ENCODE measurements at regions not wholly inside any gene's neighbourhood (a gene's known extent, or its start where the extent isn't known, plus 50 kb on each side); places are given as distances from the start of the nearest gene placed in this dataset.
"Not testable (repeated sequence)": the region's sequence is repeated elsewhere in the genome, so short reads cannot be mapped to it uniquely, and the experiment has no call there.

- peaks cover 11% of the 10 kb centered on the region for H3K27me3 Mint-ChIP-seq
- H3K36me3 Mint-ChIP-seq (ENCODE audit: insufficient read depth); ATAC-seq (replicated peaks; ENCODE audit: extremely low read depth, poor library complexity, severe bottlenecking); H3K4me3 Mint-ChIP-seq; DNase-seq (ENCODE audit: low spot score in 2 of 2); H3K4me1 Mint-ChIP-seq; H3K27ac Mint-ChIP-seq (ENCODE audit: low read depth); H3K9me3 Mint-ChIP-seq: not testable (repeated sequence)
Measured at GRCh38 chr10:87416892-87417291, 59.3 kb downstream of the NUTM2D start.

- not testable (repeated sequence) for H3K36me3 Mint-ChIP-seq (ENCODE audit: insufficient read depth); DNase-seq (ENCODE audit: low spot score in 2 of 2); H3K4me3 Mint-ChIP-seq; ATAC-seq (replicated peaks; ENCODE audit: extremely low read depth, poor library complexity, severe bottlenecking); H3K9me3 Mint-ChIP-seq; H3K27ac Mint-ChIP-seq (ENCODE audit: low read depth); H3K4me1 Mint-ChIP-seq
- H3K27me3 Mint-ChIP-seq = peaks cover 20% of the 10 kb centered on the region
Measured at GRCh38 chr10:87422641-87423040, 65.1 kb downstream of the NUTM2D start.

GRCh38 chr10:87424697-87425373 lies 67.3 kb downstream of the NUTM2D start:
- H3K4me1 Mint-ChIP-seq; H3K36me3 Mint-ChIP-seq (ENCODE audit: insufficient read depth); H3K4me3 Mint-ChIP-seq; ATAC-seq (replicated peaks; ENCODE audit: extremely low read depth, poor library complexity, severe bottlenecking); H3K27ac Mint-ChIP-seq (ENCODE audit: low read depth); DNase-seq (ENCODE audit: low spot score in 2 of 2); H3K9me3 Mint-ChIP-seq: not testable (repeated sequence)
- H3K27me3 Mint-ChIP-seq = peaks cover 25% of the 10 kb centered on the region

GRCh38 chr10:87433836-87434235 lies 70.9 kb upstream of the MINPP1 start:
- H3K9me3 Mint-ChIP-seq; H3K4me1 Mint-ChIP-seq; H3K36me3 Mint-ChIP-seq (ENCODE audit: insufficient read depth); H3K27ac Mint-ChIP-seq (ENCODE audit: low read depth); DNase-seq (ENCODE audit: low spot score in 2 of 2); H3K4me3 Mint-ChIP-seq; H3K27me3 Mint-ChIP-seq: not testable (repeated sequence)
- ATAC-seq (replicated peaks; ENCODE audit: extremely low read depth, poor library complexity, severe bottlenecking) = peak; percentile 10

GRCh38 chr10:87435295-87435826 lies 69.3 kb upstream of the MINPP1 start:
- H3K27me3 Mint-ChIP-seq = not testable (repeated sequence)

GRCh38 chr10:87436104-87436503 lies 68.6 kb upstream of the MINPP1 start:
- peak; percentile 81 for ATAC-seq (replicated peaks; ENCODE audit: extremely low read depth, poor library complexity, severe bottlenecking)
- H3K4me3 Mint-ChIP-seq; H3K4me1 Mint-ChIP-seq; H3K9me3 Mint-ChIP-seq; DNase-seq (ENCODE audit: low spot score in 2 of 2); H3K27ac Mint-ChIP-seq (ENCODE audit: low read depth); H3K36me3 Mint-ChIP-seq (ENCODE audit: insufficient read depth); H3K27me3 Mint-ChIP-seq: not testable (repeated sequence)

More at GRCh38 chr10:87435295-87435826, 69.3 kb upstream of the MINPP1 start:
- not testable (repeated sequence) for H3K4me1 Mint-ChIP-seq; H3K36me3 Mint-ChIP-seq (ENCODE audit: insufficient read depth); DNase-seq (ENCODE audit: low spot score in 2 of 2); ATAC-seq (replicated peaks; ENCODE audit: extremely low read depth, poor library complexity, severe bottlenecking); H3K9me3 Mint-ChIP-seq; H3K4me3 Mint-ChIP-seq; H3K27ac Mint-ChIP-seq (ENCODE audit: low read depth)

GRCh38 chr10:87437450-87437849 lies 67.2 kb upstream of the MINPP1 start:
- H3K9me3 Mint-ChIP-seq; ATAC-seq (replicated peaks; ENCODE audit: extremely low read depth, poor library complexity, severe bottlenecking); H3K4me1 Mint-ChIP-seq; H3K4me3 Mint-ChIP-seq; DNase-seq (ENCODE audit: low spot score in 2 of 2); H3K27ac Mint-ChIP-seq (ENCODE audit: low read depth); H3K27me3 Mint-ChIP-seq; H3K36me3 Mint-ChIP-seq (ENCODE audit: insufficient read depth): not testable (repeated sequence)

All from central memory CD8-positive, alpha-beta T cell (primary cell).